CD4-positive, alpha-beta T cell (primary cell): ENCODE measurements at regions not wholly inside any gene's neighbourhood (a gene's known extent, or its start where the extent isn't known, plus 50 kb on each side); places are given as distances from the start of the nearest gene placed in this dataset.

Experiments
- ATAC-seq: fragments of 200-7000 bp; cut with Tn5 transposase; one replicate; pipeline ENCODE4 v1.10.0; 2022; ENCODE audit warnings: mild to moderate bottlenecking; ENCODE audit not compliant: poor library complexity
- CTCF ChIA-PET: fragments of 350-600 bp; sonication (Branson Sonifier 250); formaldehyde crosslinking; loops from one replicate; lab custom pipeline; 2021; ENCODE audit warnings: antibody characterized with exemption, inconsistent platforms; lab: Charles Lee
- POLR2A ChIA-PET: fragments of 350-600 bp; sonication (Branson Sonifier 250); formaldehyde crosslinking; loops from one replicate; lab custom pipeline; 2021; ENCODE audit warnings: antibody characterized with exemption, inconsistent platforms; lab: Charles Lee
- DNase-seq, 14 experiments: peaks; one replicate each; pipeline ENCODE4 v3.0.0-alpha.2; 2013 to 2020; ENCODE audit warnings: mixed read lengths in 2 of 14
- H3K27ac ChIP-seq, 2 donors: one replicate each; pipeline versions ENCODE4 v1.5.1 to v1.7.0; 2013; ENCODE audit warnings: low read length in 2 of 2, low read depth in 1 of 2, mild to moderate bottlenecking in 1 of 2
- H3K27me3 ChIP-seq, 2 experiments: 1 replicate in 1 of 2; 2 replicates in 1 of 2; pipeline versions ENCODE4 v1.6.1 to v1.7.0; 2013; ENCODE audit warnings: low read length in 2 of 2, control low read depth in 1 of 2, mild to moderate bottlenecking in 1 of 2, moderate library complexity in 1 of 2; ENCODE audit not compliant: insufficient read depth in 2 of 2, control insufficient read depth in 1 of 2
- H3K36me3 ChIP-seq: one replicate; pipeline ENCODE4 v1.6.1; 2013; ENCODE audit warnings: low read length, control low read depth; ENCODE audit not compliant: insufficient read depth
- H3K4me1 ChIP-seq: one replicate; pipeline ENCODE4 v1.6.1; 2013; ENCODE audit warnings: low read length, control low read depth; ENCODE audit not compliant: insufficient read depth
- H3K4me3 ChIP-seq: one replicate; pipeline ENCODE4 v1.5.1; 2013; ENCODE audit warnings: mild to moderate bottlenecking, low read length, moderate library complexity
- H3K9me3 ChIP-seq, 2 experiments: 1 replicate in 1 of 2; 2 replicates in 1 of 2; pipeline versions ENCODE4 v1.6.1 to v1.7.0; 2013; ENCODE audit warnings: low read length in 2 of 2, mild to moderate bottlenecking in 2 of 2, control low read depth in 1 of 2, moderate library complexity in 1 of 2; ENCODE audit not compliant: control insufficient read depth in 1 of 2, insufficient read depth in 1 of 2
- H3K27ac Mint-ChIP-seq: one replicate; pipeline ENCODE4 v1.8.0; 2020; ENCODE audit warnings: mixed read lengths
- H3K27me3 Mint-ChIP-seq: one replicate; pipeline ENCODE4 v1.8.0; 2021; ENCODE audit warnings: mixed read lengths
- H3K36me3 Mint-ChIP-seq: one replicate; pipeline ENCODE4 v1.8.0; 2021; ENCODE audit warnings: low read depth, mixed read lengths
- H3K4me1 Mint-ChIP-seq: one replicate; pipeline ENCODE4 v1.8.0; 2021; ENCODE audit warnings: low read depth, mixed read lengths
- H3K4me3 Mint-ChIP-seq: one replicate; pipeline ENCODE4 v1.8.0; 2020; ENCODE audit warnings: mild to moderate bottlenecking, mixed read lengths
- H3K9me3 Mint-ChIP-seq: one replicate; pipeline ENCODE4 v1.8.0; 2020; ENCODE audit warnings: mixed read lengths
- CTCF ChIP-seq: fragments of 200-600 bp; IDR thresholded peaks from one replicate; pipeline ENCODE4 v1.8.0; 2022; ENCODE audit warnings: antibody characterized with exemption, mild to moderate bottlenecking
- intact Hi-C, 2 experiments: fragments of 100-400 bp; cut with DNase I in 1 of 2; cut with micrococcal nuclease in 1 of 2; formaldehyde crosslinking; loops; one replicate each; pipeline versions ENCODE4 v1.15.1 to v1.9.0; 2023 to 2025; cut with DNase I, micrococcal nuclease

- CTCF ChIA-PET: no interaction called here
Observed at GRCh38 chr7:94304878-94305277, 89.8 kb upstream of the COL1A2 start.

GRCh38 chr7:94305836-94306235, 88.9 kb upstream of the COL1A2 start:
- ChIA-PET CTCF (no interaction called here), POLR2A (no interaction called here)
- H3K27me3 ChIP-seq: no peaks in the 10 kb centered on the region
- no peak overlapping the region for H3K27ac Mint-ChIP-seq
- no peak overlapping the region for H3K4me3 Mint-ChIP-seq
- ATAC-seq (no peak), DNase-seq (no peak)
- H3K4me1 Mint-ChIP-seq: no peaks in the 10 kb centered on the region
- no peaks in the 10 kb centered on the region for H3K9me3 ChIP-seq
- H3K4me3 ChIP-seq: no peak overlapping the region
- no peaks in the 10 kb centered on the region for H3K36me3 Mint-ChIP-seq
- no peaks in the 10 kb centered on the region for H3K27me3 Mint-ChIP-seq
- no peak overlapping the region for H3K27ac ChIP-seq
- H3K4me1 ChIP-seq: no peaks in the 10 kb centered on the region
- TF ChIP-seq CTCF: no peak
- intact Hi-C loops: no loop called here
- no peaks in the 10 kb centered on the region for H3K36me3 ChIP-seq
- H3K9me3 Mint-ChIP-seq: no peaks in the 10 kb centered on the region

More at GRCh38 chr7:94304878-94305277, 89.8 kb upstream of the COL1A2 start:
- Histone ChIP-seq H3K27me3 (no peaks in the 10 kb centered on the region), H3K9me3 (no peaks in the 10 kb centered on the region), H3K36me3 (no peaks in the 10 kb centered on the region), H3K4me1 (no peaks in the 10 kb centered on the region), H3K4me3 (no peak overlapping the region), H3K27ac (no peak overlapping the region)
- Mint-ChIP-seq H3K36me3 (no peaks in the 10 kb centered on the region), H3K4me1 (no peaks in the 10 kb centered on the region), H3K27me3 (no peaks in the 10 kb centered on the region), H3K9me3 (no peaks in the 10 kb centered on the region), H3K27ac (no peak overlapping the region), H3K4me3 (no peak overlapping the region)
- DNase-seq (no peak), ATAC-seq (no peak)
- POLR2A ChIA-PET: no interaction called here
- intact Hi-C loops: no loop called here
- TF ChIP-seq CTCF: no peak

- Histone ChIP-seq H3K4me3 (no peak overlapping the region), H3K27ac (no peak overlapping the region), H3K27me3 (no peaks in the 10 kb centered on the region), H3K4me1 (no peaks in the 10 kb centered on the region), H3K36me3 (no peaks in the 10 kb centered on the region), H3K9me3 (no peaks in the 10 kb centered on the region)
- Mint-ChIP-seq H3K9me3 (no peaks in the 10 kb centered on the region), H3K36me3 (no peaks in the 10 kb centered on the region), H3K4me3 (no peak overlapping the region), H3K27me3 (peaks cover 3% of the 10 kb centered on the region), H3K27ac (no peak overlapping the region), H3K4me1 (no peaks in the 10 kb centered on the region)
- POLR2A ChIA-PET: no interaction called here
- TF ChIP-seq CTCF: no peak
- ATAC-seq (no peak), DNase-seq (no peak)
- CTCF ChIA-PET: no interaction called here
- intact Hi-C loops: no loop called here
Observed at GRCh38 chr7:94307399-94308048, 87.2 kb upstream of the COL1A2 start.
